ENCODE measurements at regions not wholly inside any gene's neighbourhood (a gene's known extent, or its start where the extent isn't known, plus 50 kb on each side); places are given as distances from the start of the nearest gene placed in this dataset.
"Not testable (repeated sequence)": the region's sequence is repeated elsewhere in the genome, so short reads cannot be mapped to it uniquely, and the experiment has no call there.

DNA sequence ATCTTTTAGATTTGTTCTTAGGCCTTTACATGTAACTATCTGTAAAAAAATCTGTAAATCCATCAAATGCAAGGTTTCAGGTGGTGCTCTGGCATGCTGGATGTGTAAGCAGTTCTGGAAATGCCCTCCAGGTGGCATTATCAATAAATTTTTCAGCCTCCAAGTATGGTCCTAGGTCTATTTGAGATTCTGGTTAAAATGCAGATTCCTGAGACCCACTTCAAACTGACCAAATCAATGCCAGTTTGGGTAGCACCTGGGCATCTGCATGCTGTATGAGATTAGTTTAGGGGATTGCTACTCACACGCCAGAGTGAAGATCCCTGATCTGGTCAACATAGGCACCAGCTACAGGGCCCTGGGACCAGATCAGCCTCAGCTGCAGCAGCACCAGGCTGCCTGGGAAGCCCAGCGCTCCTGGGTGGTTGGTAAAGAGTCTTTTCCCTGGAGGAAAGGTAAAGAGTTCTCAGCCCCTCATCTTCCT is 507.3 kb upstream of the CITED2 start:
- FAIRE-seq (peak; percentile 18), DNase-seq (ENCODE audit: low spot score) (peak; percentile 31)

DNA sequence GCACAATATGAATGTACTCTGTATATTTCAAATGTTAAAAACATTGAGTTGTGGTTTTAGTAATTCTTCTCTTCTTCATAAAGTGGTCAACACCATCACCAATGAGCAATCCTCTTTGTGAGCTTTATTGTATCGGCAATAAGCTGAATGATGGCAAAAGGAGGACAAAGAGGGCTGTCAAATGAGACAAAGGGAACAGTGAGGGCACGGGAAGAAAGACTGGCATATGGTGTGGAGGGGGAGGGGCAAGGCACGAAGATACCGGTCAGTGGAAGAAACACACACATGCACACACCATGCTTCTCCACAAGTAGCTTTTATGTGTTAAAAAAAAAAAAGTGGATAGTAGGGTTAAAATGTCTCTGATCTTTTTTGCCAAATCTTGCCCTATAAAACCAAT is 506.8 kb upstream of the CITED2 start:
- FAIRE-seq (no peak), DNase-seq (ENCODE audit: low spot score) (no peak)

DNA sequence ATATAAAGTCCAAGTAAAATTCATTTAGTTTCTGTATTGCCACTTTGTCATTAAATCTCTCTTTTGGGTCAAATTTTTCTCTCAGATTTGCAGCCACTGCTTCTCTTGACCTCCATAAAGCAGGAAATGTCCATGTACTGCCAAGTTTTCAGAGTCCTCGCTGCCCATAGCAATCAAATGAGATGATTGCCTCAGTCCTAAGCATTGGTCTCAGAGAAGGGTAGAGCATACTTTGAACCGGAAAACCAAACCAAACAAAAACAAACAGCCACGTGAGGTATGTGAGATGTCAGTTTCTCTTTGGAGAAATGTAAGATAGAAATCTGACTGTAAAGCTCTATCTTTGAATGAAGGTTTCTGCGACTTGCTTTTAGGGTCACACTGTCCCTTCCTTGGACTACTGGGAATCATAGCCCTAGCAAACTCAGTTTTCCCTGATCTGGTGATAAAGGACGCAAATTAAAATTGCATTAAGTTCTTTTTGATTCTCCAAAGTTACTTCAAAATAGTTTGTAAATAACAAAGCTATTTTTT is 505.4 kb upstream of the CITED2 start:
- FAIRE-seq (no peak), DNase-seq (ENCODE audit: low spot score) (no peak)

DNA sequence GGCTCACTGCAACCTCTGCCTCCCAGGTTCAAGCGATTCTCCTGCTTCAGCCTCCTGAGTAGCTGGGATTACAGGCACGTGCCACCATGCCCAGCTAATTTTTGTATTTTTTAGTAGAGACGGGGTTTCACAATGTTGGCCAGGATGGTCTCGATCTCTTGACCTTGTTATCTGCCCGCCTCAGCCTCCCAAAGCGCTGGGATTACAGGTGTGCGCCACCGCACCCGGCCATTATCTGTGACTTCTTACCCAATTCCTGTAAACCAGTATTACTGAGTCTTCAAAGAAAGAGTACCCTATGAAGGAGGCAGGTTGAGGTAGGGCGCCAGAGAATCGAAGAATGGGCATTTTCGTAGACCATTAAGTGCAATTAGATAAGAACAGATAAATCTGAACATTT is 504.8 kb upstream of the CITED2 start:
- not testable (repeated sequence) for DNase-seq (ENCODE audit: low spot score); FAIRE-seq

DNA sequence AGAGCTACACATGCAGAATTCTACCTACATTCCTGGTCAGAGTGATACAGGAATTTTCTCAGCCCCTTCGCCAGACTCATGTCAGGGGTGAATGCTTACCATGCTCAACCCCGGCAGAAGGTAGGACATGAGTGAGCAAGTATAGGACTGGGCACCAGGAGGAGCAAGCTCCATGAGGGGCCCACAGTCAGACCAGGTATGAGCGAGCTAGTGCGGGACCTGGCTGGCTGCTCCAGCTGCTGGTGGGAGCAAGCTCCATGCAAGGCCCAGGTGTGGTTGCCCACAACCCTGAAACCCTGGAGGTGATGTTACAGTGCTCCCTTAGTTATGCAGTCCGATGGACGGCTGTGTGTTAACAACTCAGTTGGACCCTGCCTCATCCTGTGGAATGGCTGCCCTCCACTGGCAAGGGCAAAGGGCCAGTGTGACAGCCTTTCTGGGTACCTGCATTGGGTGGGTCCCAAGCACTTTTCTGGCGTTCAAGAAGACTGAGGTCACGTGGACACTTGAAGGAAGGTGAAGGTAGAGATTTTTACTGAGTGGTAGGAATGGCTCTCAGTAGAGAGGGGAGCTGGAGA is 503.5 kb upstream of the CITED2 start:
- no peak for FAIRE-seq

DNA sequence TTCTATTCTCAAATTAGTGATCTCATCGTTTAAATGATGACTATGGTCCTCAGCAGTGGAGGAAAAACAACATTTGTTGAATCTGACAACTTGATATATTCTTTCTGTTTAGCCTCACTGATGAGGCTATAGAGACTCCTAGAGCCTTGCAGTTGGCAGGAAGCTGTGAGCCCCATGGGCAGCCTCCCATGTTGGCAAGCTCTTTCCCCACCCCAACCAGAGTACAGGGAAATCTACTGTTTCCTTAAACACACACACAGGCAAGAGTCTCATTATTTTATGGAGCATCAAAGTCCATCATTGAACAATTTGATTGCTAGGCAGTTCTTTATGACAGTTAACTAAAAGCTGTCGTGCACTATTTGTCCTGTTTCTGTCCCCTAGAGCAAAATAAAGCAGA is 498.2 kb upstream of the CITED2 start:
- no peak for FAIRE-seq
- no peak for DNase-seq (ENCODE audit: low spot score)

More for the DNA sequence above, 503.5 kb upstream of the CITED2 start:
- no peak for DNase-seq (ENCODE audit: low spot score)

DNA sequence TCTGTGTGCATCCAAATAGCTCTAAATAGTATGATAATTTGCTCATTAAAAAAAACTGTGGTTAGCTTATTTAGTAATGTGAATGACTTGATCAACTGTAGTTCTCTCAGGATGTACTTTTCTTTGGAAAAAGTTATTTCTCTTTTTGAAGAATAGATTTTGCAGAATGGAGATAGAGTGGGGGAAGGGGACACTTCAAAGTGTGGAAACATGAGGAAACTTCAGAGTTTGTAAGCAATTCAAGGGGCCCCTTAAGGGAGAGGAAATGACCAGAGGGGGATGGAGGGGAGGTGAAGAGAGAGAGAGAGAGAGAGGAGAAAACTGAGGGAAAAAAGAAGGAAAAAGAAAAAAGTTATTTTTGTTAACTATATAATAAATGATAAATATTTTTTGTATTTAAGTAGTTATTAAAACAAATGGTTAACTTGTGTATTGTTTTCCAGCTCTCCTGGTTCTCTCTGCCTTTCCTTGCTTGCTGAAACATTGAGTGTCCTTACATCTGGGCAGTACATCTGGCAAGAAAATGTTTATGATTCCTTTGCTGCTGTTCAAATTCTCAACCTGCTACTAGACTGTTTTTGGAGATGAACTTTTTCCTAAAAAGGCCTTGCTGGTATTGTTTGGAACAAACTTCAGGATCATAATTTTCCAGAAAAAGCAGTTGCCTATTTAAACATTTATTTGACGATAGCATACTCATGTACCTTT is 497.5 kb upstream of the CITED2 start:
- no peak for FAIRE-seq
- no peak for DNase-seq (ENCODE audit: low spot score)

DNA sequence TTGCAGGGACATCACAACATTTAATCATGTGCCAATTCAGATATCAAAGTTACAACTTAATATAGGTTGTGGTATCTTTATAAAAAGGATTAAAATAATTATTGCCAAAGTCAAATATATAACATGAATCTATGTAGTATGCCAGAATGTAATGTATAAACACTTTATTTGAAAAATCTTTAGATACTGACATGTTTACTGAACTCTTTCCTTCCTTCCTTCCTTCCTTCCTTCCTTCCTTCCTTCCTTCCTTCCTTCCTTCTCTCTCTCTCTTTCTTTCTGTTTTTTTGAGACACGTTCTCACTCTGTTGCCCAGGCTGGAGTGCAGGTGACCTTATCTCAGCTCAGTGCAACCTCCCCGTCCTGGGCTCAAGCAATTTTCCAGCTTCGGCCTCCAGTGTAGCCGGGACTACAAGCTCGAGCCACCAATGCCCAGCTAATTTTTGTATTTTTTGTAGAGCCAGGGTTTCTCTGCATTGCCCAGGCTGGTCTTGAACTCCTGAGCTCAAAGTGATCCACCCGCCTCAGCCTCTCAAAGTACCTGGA is 496.8 kb upstream of the CITED2 start:
- DNase-seq (ENCODE audit: low spot score) (no peak), FAIRE-seq (no peak)

DNA sequence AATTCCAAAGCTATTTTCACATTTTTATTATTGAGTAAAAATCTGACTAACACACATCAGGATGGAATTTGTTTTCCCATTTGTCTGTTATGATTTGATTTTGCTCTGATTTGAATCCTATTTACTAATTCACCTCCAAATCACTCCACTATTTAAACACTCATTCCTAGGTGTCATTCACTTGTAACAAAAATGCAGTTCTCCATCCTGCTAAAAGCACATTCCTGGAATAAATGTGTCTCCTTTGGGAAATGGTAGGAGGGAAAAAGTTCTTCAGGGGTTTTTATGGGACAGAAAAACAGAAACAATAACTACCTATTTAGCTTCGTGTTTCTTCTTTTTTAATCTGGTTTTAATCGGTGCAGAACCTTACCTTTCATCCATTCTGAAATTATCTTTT is 494.1 kb upstream of the CITED2 start:
- DNase-seq (ENCODE audit: low spot score): no peak
- FAIRE-seq: no peak

DNA sequence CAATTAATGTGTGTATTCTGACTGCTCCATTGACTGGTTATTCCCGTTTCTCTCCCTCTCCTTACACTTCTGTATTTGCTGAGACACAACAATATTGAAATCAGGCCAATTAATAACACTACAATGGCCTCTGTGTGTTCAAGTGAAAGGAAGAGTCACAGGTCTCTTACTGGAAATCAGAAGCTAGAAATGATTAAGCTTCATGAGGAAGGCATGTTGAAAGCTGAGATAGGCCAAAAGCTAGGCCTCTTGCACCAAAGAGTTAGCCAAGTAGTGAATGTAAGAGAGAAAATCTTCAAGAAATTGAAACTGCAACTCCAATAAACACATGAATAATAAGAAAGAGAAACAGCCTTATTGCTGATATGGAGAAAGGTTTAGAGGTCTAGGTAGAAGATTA is 489.5 kb upstream of the CITED2 start:
- no peak for DNase-seq (ENCODE audit: low spot score)
- FAIRE-seq: no peak

DNA sequence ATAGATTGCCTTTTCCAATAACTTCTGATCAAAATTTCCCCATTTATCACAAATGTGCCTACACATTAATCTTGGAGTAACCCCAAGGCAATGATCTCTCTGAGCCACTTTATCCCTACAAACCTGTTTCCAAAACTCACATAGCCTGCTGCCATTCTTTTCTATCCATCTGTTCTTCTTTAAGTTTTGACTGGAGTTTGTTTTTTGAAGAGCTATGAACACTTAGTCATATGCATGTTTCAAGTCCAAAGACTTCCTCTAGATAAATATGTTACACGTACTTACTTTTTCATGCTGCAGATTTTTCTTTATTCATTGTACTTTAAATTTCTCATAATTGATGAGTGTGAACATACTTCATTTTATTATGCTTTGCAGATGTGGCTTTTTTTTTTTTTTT is 488.9 kb upstream of the CITED2 start:
- no peak for FAIRE-seq
- no peak for DNase-seq (ENCODE audit: low spot score)

DNA sequence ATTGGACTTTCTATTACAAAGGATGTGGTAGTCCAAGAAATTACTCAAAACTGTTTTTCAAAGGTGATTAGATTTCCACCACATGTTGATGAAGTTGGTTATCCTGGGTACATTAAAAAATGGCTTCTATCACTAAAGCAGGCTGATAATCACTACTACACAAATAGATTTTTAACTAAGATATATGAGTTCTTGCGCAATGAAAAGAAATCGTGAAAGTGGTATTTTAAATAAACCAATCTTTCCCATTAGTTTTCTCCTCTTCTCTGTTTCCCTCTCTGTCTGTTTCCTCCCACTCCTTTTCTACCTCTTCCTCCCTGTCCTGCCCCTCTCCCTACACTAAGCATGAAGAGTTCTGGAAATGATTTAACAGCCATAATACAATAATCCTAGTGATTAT is 487.9 kb upstream of the CITED2 start:
- DNase-seq (ENCODE audit: low spot score): no peak
- FAIRE-seq: no peak

DNA sequence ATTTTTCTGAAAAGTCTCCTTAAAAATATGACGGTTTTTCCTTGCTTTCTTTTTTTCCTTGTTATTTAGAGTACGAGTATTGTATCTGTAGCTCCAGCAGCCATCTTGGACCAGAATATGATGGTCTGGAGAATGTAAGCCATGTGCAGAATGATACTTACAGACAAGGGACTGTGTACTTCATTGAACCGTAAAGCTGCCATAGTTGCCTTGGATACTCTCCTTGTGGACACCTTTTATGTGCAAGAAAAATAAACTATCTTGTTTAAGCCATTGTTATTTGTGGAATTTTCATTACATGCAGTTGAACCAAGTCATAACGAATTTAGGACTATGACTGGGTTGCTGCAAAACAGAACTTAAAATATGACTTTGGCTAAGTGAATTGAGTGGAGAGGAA is 485.8 kb upstream of the CITED2 start:
- no peak for FAIRE-seq
- no peak for DNase-seq (ENCODE audit: low spot score)

DNA sequence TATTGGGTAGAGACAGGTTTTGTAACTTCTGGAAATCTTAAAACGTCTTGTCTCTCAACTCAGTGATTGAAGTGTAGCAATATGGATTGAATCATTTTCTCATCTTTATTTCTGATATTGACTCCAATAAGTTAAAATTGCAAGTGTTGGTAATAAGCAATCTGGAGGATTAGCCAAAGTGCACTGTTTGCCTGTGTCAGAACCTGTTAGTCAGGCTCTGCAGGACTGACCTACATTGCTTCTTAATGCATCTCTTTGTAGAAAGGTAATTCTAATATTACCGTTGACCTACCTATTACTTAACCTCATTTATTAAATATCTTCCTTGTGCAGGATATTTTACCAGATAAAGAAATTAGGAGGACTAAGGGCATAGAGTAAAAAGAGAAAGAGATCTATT is 484.0 kb upstream of the CITED2 start:
- DNase-seq (ENCODE audit: low spot score): no peak
- no peak for FAIRE-seq

DNA sequence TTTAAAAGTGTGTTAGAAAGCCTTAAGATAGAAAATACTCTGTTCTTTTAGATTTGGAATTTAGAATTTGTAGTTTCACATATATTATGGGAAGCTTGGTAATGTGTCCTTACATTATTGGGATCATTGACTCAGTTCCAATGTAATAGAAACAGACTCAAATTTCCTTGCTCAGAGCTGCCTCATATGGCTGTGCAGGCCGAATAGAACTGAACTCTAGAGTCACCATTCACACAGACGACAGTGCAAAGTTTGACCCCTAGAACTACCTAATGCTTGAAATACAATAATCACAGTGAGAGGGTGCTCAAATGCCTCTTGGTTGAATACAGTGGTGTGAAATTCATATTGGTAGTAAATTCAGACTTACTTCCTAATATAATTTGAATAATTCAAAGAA is 482.7 kb upstream of the CITED2 start:
- no peak for FAIRE-seq
- no peak for DNase-seq (ENCODE audit: low spot score)

DNA sequence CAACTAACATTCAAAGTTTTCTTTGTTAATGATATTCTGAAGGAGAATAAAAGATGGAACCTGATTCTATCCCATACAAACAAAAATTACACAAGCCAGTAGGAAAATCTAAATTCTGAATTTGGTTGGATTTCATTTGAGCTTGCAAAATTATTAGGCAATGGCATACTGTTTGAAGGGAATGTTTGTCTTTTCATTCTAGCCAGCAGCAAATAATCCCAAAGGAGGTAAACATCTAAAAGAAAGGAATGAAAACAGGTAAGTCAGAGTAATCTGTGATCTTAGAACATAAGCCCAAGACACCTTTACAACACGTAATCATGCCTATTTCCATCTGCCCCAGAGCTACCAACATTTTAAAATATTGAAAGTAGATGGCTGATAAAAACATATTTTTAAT is 482.1 kb upstream of the CITED2 start:
- no peak for FAIRE-seq

DNA sequence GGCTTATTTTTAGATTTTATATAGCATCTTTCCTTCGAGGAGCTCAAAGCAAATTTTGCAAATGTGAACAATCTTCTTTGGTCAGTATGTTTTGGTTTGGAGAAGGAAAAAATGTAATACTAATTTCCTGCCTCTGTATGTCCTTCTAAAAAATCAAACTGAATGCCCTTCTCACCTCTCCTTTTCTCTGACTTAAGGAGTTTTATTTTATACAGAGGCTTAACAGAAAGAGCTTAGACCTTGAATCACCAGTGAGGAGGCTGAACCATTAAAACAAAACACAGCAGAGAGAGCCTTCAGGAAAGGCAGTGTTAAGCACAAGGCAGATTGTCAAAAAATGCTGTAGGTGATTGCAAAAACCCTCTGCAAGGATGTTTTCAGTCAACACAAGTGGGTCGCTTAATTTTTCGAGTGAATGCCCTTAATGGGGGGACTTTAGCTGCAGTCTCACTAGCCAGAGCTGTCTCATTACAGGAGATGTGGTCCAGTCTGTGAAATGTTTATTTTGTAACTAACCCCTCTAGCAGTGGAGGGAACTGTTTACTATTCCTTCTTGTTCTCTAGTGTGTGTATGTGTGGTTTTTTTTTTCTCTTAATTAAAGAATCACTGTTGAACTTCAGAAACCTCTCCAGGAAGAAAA is 481.3 kb upstream of the CITED2 start:
- DNase-seq (ENCODE audit: low spot score): no peak
- no peak for FAIRE-seq

More for the DNA sequence above, 482.1 kb upstream of the CITED2 start:
- DNase-seq (ENCODE audit: low spot score): no peak

DNA sequence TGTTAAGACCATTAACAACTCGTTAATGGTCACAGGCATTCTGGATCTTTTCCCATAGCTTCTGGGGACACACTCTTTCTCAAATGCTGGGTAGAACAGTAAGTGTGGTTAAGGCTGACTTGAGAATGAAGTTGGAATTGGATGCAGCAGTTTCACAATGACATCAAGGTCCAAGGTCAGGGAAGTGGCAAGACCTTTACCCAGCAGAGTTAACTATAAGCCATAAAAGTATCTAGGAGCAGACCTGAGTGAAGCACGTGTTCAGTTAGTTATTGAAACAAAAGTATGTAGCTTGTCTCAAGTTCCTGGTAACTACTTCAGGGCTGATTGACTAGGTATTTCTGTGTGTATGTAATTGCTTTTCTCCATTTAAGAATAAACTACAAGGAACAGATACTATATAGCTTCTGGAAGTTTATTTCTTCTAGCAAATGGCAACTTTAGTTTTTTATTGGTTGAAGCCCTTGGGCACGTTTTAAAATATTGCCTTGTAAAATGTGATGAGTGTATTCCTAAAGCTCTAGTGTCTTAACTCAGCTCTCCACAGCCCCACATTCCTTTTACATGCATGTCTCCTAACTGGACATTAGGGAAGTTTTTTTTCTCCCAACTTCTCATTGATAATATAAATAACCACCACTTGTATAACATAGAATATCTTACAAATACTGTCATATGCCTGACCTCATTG is 479.0 kb upstream of the CITED2 start:
- peak; percentile 97 for FAIRE-seq
- peak; percentile 84 for DNase-seq (ENCODE audit: low spot score)

DNA sequence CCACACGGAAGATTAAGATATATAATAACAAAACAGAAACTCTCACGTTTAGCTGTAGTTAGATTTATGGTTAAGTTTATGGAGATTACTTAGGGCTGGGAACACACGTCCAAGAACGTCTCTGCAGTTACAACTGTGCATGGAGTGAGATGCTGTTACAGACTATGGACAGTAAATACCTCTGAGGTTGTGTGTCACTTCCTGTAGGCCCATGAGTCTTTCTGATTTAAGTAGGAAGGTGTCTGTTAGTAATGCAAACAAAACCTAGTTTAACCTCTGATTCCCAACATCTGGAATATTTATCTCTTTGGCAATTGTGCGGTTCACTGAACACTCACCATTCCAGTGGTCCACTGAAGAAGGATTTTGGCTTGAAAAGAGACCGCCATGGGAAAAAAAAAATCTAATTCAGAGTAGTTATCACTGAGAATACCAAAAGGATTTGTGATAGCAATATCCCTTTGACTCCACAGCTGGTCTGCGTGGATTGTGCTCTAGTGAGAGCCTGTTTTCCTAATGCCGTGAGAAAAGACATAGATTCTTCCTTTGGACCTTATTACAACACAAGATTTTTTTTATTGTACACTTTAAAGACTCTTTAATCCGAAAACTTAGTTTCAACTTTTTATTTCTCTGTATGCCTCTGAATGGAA is 478.2 kb upstream of the CITED2 start:
- FAIRE-seq (no peak), DNase-seq (ENCODE audit: low spot score) (peak; percentile 71)

DNA sequence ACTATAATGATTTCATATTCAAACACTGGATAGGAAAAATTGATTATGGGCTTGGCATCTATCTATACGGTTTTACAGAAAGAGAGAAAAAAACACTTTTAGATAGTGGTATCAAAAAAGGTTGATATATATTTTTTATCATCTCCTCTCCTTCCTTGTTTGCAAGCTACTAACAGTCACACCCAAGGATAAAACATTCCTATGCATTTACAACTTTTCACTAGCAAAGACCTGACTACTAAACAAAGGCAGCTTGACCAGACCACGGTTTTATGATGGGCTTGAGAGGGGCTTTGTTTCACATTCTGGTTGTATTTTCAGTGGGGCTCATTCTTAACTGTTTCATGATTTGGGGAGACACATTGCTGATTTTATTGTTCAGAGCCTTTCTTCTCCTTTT is 477.6 kb upstream of the CITED2 start:
- FAIRE-seq (no peak), DNase-seq (ENCODE audit: low spot score) (no peak)

DNA sequence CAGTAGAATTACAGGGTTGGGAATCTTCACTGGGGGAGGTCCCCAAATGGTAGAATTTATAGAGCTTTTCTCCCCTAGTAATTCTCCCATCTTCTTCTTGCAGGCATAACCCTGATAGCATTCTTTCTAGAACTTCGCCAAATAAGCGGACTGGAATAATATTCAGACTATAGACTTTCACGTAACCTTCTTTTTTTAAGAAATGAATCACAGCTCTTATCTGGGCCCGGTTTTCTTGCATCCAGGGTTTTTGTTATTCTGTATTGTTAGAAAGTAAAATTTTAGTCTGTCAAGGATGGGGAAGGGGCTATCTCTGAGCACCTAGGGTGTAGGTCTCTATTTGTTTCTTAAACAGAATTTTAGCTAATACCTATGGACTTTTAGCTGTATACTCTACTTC is 476.8 kb upstream of the CITED2 start:
- no peak for DNase-seq (ENCODE audit: low spot score)
- FAIRE-seq: no peak

Data from RCC 7860 (cell line).